HepG2 (cell line): ENCODE measurements at regions not wholly inside any gene's neighbourhood (a gene's known extent, or its start where the extent isn't known, plus 50 kb on each side); places are given as distances from the start of the nearest gene placed in this dataset.

Source experiments
- ATAC-seq: fragments of 200-7000 bp; cut with Tn5 transposase; 3 replicates; pipeline ENCODE4 v1.9.1; 2020; ENCODE audit warnings: mild to moderate bottlenecking, moderate library complexity
- BruUV-seq: library from RNA; stranded (reverse); fragments of 400-500 nt; replicated peaks from 2 replicates; lab custom pipeline; 2021; lab: Mats Ljungman, UMichigan
- CTCF ChIA-PET: fragments of 300-600 bp; formaldehyde crosslinking; extraction: SDS; loops from one replicate; lab custom pipeline; 2021; ENCODE audit warnings: low total read pairs, inconsistent platforms, low intra/inter-chr PET ratio; lab: Yijun Ruan, JAX
- POLR2A ChIA-PET: fragments of 350-600 bp; sonication (Branson Sonifier 250); formaldehyde crosslinking; loops from one replicate; lab custom pipeline; 2020; ENCODE audit warnings: antibody characterized with exemption, inconsistent platforms; lab: Yijun Ruan, JAX
- DNase-seq: peaks from one replicate; pipeline ENCODE4 v3.0.0-alpha.2; 2015; ENCODE audit warnings: low spot score
- FAIRE-seq: peaks from 3 replicates; lab custom pipeline; 2011; peaks lifted over from hg19 to GRCh38; lab: Jason Lieb, UNC
- H2AFZ ChIP-seq: one replicate; pipeline ENCODE4 v1.6.1; 2011; ENCODE audit warnings: low read length, inconsistent platforms
- H3K27ac ChIP-seq: fragments of 300-600 bp; 3 replicates; pipeline ENCODE4 v1.8.0; 2011; ENCODE audit warnings: mixed run types, mild to moderate bottlenecking, mixed read lengths, low read length, inconsistent platforms; ENCODE audit not compliant: insufficient read depth; ENCODE audit errors: extremely low read length
- H3K27me3 ChIP-seq, 2 experiments: fragments of 200-600 bp in 1 of 2; 2 replicates in 1 of 2; 3 replicates in 1 of 2; pipeline versions ENCODE4 v1.6.0 to v1.8.0; 2011; ENCODE audit warnings: low read length in 2 of 2, mild to moderate bottlenecking in 2 of 2, moderate library complexity in 2 of 2, inconsistent platforms in 1 of 2; ENCODE audit not compliant: insufficient read depth in 2 of 2, control insufficient read depth in 1 of 2
- H3K36me3 ChIP-seq, 2 experiments: fragments of 200-600 bp in 1 of 2; replicated peaks in 1 of 2; 2 replicates in 1 of 2; 3 replicates in 1 of 2; pipeline versions ENCODE4 v1.5.1 to v1.8.0; 2011; ENCODE audit warnings: low read length in 2 of 2, inconsistent platforms in 1 of 2; ENCODE audit not compliant: insufficient read depth in 2 of 2, control insufficient read depth in 1 of 2
- H3K4me1 ChIP-seq: 2 replicates; pipeline ENCODE4 v1.5.1; 2012; ENCODE audit warnings: low read length, inconsistent platforms; ENCODE audit not compliant: insufficient read depth
- H3K4me2 ChIP-seq: 2 replicates; pipeline ENCODE4 v1.6.0; 2011; ENCODE audit warnings: low read depth, low read length, inconsistent platforms
- H3K4me3 ChIP-seq, 3 experiments: fragments of 200-600 bp in 1 of 3; sonication (generic), shearing (Covaris generic) in 1 of 3; replicated peaks in 1 of 3; 2 replicates each; pipeline ENCODE4 v1.5.1; 2011 to 2016; ENCODE audit warnings: low read length in 3 of 3, inconsistent platforms in 2 of 3, low read depth in 2 of 3, mild to moderate bottlenecking in 2 of 3, control low read depth in 1 of 3, mixed read lengths in 1 of 3; ENCODE audit not compliant: insufficient read depth in 1 of 3
- H3K79me2 ChIP-seq: one replicate; pipeline ENCODE4 v1.6.1; 2011; ENCODE audit warnings: low read length, inconsistent platforms; ENCODE audit not compliant: insufficient read depth
- H3K9ac ChIP-seq: 2 replicates; pipeline ENCODE4 v1.6.0; 2011; ENCODE audit warnings: mild to moderate bottlenecking, low read depth, low read length, inconsistent platforms; ENCODE audit not compliant: insufficient read depth
- H3K9me3 ChIP-seq: 2 replicates; pipeline ENCODE4 v1.5.1; 2012; ENCODE audit warnings: mild to moderate bottlenecking, low read length
- H4K20me1 ChIP-seq: 2 replicates; pipeline ENCODE4 v1.6.0; 2011; ENCODE audit warnings: inconsistent platforms, mild to moderate bottlenecking, low read length, moderate library complexity; ENCODE audit not compliant: insufficient read depth
- ADNP ChIP-seq: sonication (generic); formaldehyde crosslinking; IDR thresholded peaks from 2 replicates; pipeline ENCODE4 v1.4.0; 2020; ENCODE audit warnings: missing genetic modification reagents
- GLMP ChIP-seq: sonication (generic); formaldehyde crosslinking; IDR thresholded peaks from 2 replicates; pipeline ENCODE4 v1.9.0; 2021; ENCODE audit warnings: missing genetic modification reagents, mild to moderate bottlenecking, borderline replicate concordance
- HHEX ChIP-seq: IDR thresholded peaks from 2 replicates; pipeline ENCODE4 v1.6.1; 2016; ENCODE audit warnings: control low read depth
- SRY ChIP-seq: sonication (generic); formaldehyde crosslinking; IDR thresholded peaks from 2 replicates; pipeline ENCODE4 v1.8.0; 2022; ENCODE audit warnings: mild to moderate bottlenecking, missing genetic modification reagents
- ZBTB14 ChIP-seq: sonication (generic); formaldehyde crosslinking; IDR thresholded peaks from 2 replicates; pipeline ENCODE4 v1.4.0; 2020; ENCODE audit warnings: missing genetic modification reagents
- ZMYM4 ChIP-seq: sonication (generic); formaldehyde crosslinking; IDR thresholded peaks from 2 replicates; pipeline ENCODE4 v1.8.1; 2023; ENCODE audit warnings: mild to moderate bottlenecking, missing genetic modification reagents
- ZNF33B ChIP-seq: sonication (generic); formaldehyde crosslinking; IDR thresholded peaks from 2 replicates; pipeline ENCODE4 v1.5.1; 2020; ENCODE audit warnings: mild to moderate bottlenecking, missing genetic modification reagents
- ZNF44 ChIP-seq: sonication (generic); formaldehyde crosslinking; IDR thresholded peaks from 2 replicates; pipeline ENCODE4 v1.5.1; 2020; ENCODE audit warnings: mild to moderate bottlenecking, missing genetic modification reagents
- ZNF605 ChIP-seq: sonication (generic); formaldehyde crosslinking; IDR thresholded peaks from 2 replicates; pipeline ENCODE4 v1.8.0; 2022; ENCODE audit warnings: mild to moderate bottlenecking, missing genetic modification reagents
- WGBS: methylation state at CpG from one replicate; pipeline ENCODE4 v1.1.6; 2017; ENCODE audit warnings: low lambda C conversion rate; 5-methylcytosine and 5-hydroxymethylcytosine counted together
- in situ Hi-C: cut with HindIII; loops from 2 replicates; pipeline ENCODE4 v1.10.0; 2017; ENCODE audit warnings: low pct_unique_long_range_greater_than_20kb; ENCODE audit not compliant: extremely low pct_ligation_motif_present
- intact Hi-C: fragments of 100-400 bp; cut with micrococcal nuclease; formaldehyde crosslinking; loops from one replicate; pipeline ENCODE4 v1.10.0; 2022; ENCODE audit not compliant: unreplicated experiment
- TF ChIP-seq, protein P1 (sequence below): sonication (generic); formaldehyde crosslinking; IDR thresholded peaks from 2 replicates; pipeline ENCODE4 v1.8.0; 2022; ENCODE audit warnings: missing genetic modification reagents, mild to moderate bottlenecking, moderate library complexity, borderline replicate concordance
- TF ChIP-seq, protein P2 (sequence below): IDR thresholded peaks from 2 replicates; pipeline ENCODE4 v1.6.1; 2016; ENCODE audit warnings: low read depth, missing genetic modification reagents, missing compliant biosample characterization

GRCh38 chr5:99955006-99955405 is 580.2 kb upstream of the FAM174A start (continued):
- TF ChIP-seq ZBTB14 (CRISPR knock-in tag) (no peak), ZMYM4 (no peak), SRY (no peak), GLMP (no peak)
- TF ChIP-seq, protein P1, sequence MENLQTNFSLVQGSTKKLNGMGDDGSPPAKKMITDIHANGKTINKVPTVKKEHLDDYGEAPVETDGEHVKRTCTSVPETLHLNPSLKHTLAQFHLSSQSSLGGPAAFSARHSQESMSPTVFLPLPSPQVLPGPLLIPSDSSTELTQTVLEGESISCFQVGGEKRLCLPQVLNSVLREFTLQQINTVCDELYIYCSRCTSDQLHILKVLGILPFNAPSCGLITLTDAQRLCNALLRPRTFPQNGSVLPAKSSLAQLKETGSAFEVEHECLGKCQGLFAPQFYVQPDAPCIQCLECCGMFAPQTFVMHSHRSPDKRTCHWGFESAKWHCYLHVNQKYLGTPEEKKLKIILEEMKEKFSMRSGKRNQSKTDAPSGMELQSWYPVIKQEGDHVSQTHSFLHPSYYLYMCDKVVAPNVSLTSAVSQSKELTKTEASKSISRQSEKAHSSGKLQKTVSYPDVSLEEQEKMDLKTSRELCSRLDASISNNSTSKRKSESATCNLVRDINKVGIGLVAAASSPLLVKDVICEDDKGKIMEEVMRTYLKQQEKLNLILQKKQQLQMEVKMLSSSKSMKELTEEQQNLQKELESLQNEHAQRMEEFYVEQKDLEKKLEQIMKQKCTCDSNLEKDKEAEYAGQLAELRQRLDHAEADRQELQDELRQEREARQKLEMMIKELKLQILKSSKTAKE (CRISPR knock-in tag) = no peak

GRCh38 chr5:99949969-99950524 is 585.1 kb upstream of the FAM174A start:
- H3K27ac ChIP-seq = no peak overlapping the region
- H3K79me2 ChIP-seq = no peaks in the 10 kb centered on the region
- H3K9ac ChIP-seq = no peak overlapping the region
- in situ Hi-C loops (no loop called here), intact Hi-C loops (no loop called here)
- no peak for FAIRE-seq
- no peak overlapping the region for H3K4me2 ChIP-seq
- H3K36me3 ChIP-seq = no peaks in the 10 kb centered on the region
- no peaks in the 10 kb centered on the region for H3K9me3 ChIP-seq
- ATAC-seq = no peak
- no TSS peak for BruUV-seq
- 0 out of 2 replicates have a peak, but pooled peaks cover 2% of the 10 kb centered on the region for H4K20me1 ChIP-seq
- H3K4me3 ChIP-seq = no peak overlapping the region
- no peaks in the 10 kb centered on the region for H3K27me3 ChIP-seq
- DNase-seq = no peak
- no peak overlapping the region for H2AFZ ChIP-seq
- POLR2A ChIA-PET = no interaction called here
- TF ChIP-seq, protein P2, sequence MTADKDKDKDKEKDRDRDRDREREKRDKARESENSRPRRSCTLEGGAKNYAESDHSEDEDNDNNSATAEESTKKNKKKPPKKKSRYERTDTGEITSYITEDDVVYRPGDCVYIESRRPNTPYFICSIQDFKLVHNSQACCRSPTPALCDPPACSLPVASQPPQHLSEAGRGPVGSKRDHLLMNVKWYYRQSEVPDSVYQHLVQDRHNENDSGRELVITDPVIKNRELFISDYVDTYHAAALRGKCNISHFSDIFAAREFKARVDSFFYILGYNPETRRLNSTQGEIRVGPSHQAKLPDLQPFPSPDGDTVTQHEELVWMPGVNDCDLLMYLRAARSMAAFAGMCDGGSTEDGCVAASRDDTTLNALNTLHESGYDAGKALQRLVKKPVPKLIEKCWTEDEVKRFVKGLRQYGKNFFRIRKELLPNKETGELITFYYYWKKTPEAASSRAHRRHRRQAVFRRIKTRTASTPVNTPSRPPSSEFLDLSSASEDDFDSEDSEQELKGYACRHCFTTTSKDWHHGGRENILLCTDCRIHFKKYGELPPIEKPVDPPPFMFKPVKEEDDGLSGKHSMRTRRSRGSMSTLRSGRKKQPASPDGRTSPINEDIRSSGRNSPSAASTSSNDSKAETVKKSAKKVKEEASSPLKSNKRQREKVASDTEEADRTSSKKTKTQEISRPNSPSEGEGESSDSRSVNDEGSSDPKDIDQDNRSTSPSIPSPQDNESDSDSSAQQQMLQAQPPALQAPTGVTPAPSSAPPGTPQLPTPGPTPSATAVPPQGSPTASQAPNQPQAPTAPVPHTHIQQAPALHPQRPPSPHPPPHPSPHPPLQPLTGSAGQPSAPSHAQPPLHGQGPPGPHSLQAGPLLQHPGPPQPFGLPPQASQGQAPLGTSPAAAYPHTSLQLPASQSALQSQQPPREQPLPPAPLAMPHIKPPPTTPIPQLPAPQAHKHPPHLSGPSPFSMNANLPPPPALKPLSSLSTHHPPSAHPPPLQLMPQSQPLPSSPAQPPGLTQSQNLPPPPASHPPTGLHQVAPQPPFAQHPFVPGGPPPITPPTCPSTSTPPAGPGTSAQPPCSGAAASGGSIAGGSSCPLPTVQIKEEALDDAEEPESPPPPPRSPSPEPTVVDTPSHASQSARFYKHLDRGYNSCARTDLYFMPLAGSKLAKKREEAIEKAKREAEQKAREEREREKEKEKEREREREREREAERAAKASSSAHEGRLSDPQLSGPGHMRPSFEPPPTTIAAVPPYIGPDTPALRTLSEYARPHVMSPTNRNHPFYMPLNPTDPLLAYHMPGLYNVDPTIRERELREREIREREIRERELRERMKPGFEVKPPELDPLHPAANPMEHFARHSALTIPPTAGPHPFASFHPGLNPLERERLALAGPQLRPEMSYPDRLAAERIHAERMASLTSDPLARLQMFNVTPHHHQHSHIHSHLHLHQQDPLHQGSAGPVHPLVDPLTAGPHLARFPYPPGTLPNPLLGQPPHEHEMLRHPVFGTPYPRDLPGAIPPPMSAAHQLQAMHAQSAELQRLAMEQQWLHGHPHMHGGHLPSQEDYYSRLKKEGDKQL (CRISPR knock-in tag) = no peak
- no peak for TF ChIP-seq ZNF605
- TF ChIP-seq ADNP (CRISPR knock-in tag) = no peak
- TF ChIP-seq ZNF44 (CRISPR knock-in tag) = no peak
- TF ChIP-seq ZNF33B (CRISPR knock-in tag) = no peak
- no peak for TF ChIP-seq HHEX (CRISPR knock-in tag)
- CTCF ChIA-PET = no interaction called here
- 25% methylated on average over 5 of the region's 12 CpGs for WGBS
- H3K4me1 ChIP-seq = no peaks in the 10 kb centered on the region
